Fibroblast of upper back skin (primary cell): ENCODE measurements at regions not wholly inside any gene's neighbourhood (a gene's known extent, or its start where the extent isn't known, plus 50 kb on each side); places are given as distances from the start of the nearest gene placed in this dataset.
A peak's percentile ranks its signal among the peaks of the same experiment; 100 is the strongest.
"Not testable (repeated sequence)": the region's sequence is repeated elsewhere in the genome, so short reads cannot be mapped to it uniquely, and the experiment has no call there.

ENCODE experiments used
- DNase-seq: peaks from one replicate; pipeline ENCODE4 v3.0.0-alpha.2; 2013

- no peak for DNase-seq
Observed at GRCh38 chr2:236632295-236633218, 62.9 kb downstream of the ACKR3 start.

- no peak for DNase-seq
Observed at GRCh38 chr2:236633219-236633570, 63.6 kb downstream of the ACKR3 start.

- DNase-seq = no peak
Observed at GRCh38 chr2:236633775-236634560, 64.3 kb downstream of the ACKR3 start.

GRCh38 chr2:236636261-236636660 is 66.6 kb downstream of the ACKR3 start:
- DNase-seq = no peak

GRCh38 chr2:236636714-236637470 is 67.3 kb downstream of the ACKR3 start:
- DNase-seq = no peak

GRCh38 chr2:236637686-236638569 is 68.3 kb downstream of the ACKR3 start:
- DNase-seq = peak; percentile 75

- no peak for DNase-seq
Observed at GRCh38 chr2:236638707-236639106, 69.1 kb downstream of the ACKR3 start.

GRCh38 chr2:236639461-236640235 is 70.0 kb downstream of the ACKR3 start:
- no peak for DNase-seq

- no peak for DNase-seq
Observed at GRCh38 chr2:236641051-236641726, 71.6 kb downstream of the ACKR3 start.

GRCh38 chr2:236642125-236642524 is 72.5 kb downstream of the ACKR3 start:
- no peak for DNase-seq

- peak; percentile 100 for DNase-seq
Observed at GRCh38 chr2:236642584-236643291, 73.1 kb downstream of the ACKR3 start.

- no peak for DNase-seq
Observed at GRCh38 chr2:236643480-236643879, 73.9 kb downstream of the ACKR3 start.

- no peak for DNase-seq
Observed at GRCh38 chr2:236644067-236644466, 74.4 kb downstream of the ACKR3 start.

GRCh38 chr2:236644502-236644911 is 74.9 kb downstream of the ACKR3 start:
- DNase-seq = no peak

GRCh38 chr2:236645141-236645540 is 75.5 kb downstream of the ACKR3 start:
- not testable (repeated sequence) for DNase-seq

- DNase-seq = no peak
Observed at GRCh38 chr2:236646441-236646840, 76.8 kb downstream of the ACKR3 start.

GRCh38 chr2:236646871-236647270 is 77.2 kb downstream of the ACKR3 start:
- DNase-seq = no peak

- no peak for DNase-seq
Observed at GRCh38 chr2:236647621-236648020, 78.0 kb downstream of the ACKR3 start.

GRCh38 chr2:236653863-236654262 is 84.2 kb downstream of the ACKR3 start:
- DNase-seq = no peak

GRCh38 chr2:236654496-236654895 is 84.9 kb downstream of the ACKR3 start:
- no peak for DNase-seq
